ENCODE measurements at regions not wholly inside any gene's neighbourhood (a gene's known extent, or its start where the extent isn't known, plus 50 kb on each side); places are given as distances from the start of the nearest gene placed in this dataset.

DNA sequence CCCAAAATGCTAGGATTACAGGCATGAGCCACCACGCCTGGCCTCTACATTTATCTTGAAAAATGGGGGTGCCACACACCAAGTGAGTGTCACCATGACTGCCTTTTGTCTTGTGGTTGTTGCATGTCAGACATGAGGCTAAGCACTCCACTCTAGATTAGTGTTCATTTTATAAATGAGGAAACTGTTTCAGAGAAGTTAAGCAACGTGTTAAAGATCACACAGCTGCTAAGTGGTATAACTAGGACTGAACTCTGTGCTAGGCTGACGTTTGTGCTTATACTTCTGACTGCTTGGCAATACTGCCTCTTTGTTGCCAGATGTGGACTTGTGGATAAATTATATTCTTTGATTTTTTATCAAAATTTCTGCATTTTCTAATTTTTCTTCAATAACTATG is 50.8 kb upstream of the SMAD6 start (continued):
- TF ChIP-seq, protein P1, sequence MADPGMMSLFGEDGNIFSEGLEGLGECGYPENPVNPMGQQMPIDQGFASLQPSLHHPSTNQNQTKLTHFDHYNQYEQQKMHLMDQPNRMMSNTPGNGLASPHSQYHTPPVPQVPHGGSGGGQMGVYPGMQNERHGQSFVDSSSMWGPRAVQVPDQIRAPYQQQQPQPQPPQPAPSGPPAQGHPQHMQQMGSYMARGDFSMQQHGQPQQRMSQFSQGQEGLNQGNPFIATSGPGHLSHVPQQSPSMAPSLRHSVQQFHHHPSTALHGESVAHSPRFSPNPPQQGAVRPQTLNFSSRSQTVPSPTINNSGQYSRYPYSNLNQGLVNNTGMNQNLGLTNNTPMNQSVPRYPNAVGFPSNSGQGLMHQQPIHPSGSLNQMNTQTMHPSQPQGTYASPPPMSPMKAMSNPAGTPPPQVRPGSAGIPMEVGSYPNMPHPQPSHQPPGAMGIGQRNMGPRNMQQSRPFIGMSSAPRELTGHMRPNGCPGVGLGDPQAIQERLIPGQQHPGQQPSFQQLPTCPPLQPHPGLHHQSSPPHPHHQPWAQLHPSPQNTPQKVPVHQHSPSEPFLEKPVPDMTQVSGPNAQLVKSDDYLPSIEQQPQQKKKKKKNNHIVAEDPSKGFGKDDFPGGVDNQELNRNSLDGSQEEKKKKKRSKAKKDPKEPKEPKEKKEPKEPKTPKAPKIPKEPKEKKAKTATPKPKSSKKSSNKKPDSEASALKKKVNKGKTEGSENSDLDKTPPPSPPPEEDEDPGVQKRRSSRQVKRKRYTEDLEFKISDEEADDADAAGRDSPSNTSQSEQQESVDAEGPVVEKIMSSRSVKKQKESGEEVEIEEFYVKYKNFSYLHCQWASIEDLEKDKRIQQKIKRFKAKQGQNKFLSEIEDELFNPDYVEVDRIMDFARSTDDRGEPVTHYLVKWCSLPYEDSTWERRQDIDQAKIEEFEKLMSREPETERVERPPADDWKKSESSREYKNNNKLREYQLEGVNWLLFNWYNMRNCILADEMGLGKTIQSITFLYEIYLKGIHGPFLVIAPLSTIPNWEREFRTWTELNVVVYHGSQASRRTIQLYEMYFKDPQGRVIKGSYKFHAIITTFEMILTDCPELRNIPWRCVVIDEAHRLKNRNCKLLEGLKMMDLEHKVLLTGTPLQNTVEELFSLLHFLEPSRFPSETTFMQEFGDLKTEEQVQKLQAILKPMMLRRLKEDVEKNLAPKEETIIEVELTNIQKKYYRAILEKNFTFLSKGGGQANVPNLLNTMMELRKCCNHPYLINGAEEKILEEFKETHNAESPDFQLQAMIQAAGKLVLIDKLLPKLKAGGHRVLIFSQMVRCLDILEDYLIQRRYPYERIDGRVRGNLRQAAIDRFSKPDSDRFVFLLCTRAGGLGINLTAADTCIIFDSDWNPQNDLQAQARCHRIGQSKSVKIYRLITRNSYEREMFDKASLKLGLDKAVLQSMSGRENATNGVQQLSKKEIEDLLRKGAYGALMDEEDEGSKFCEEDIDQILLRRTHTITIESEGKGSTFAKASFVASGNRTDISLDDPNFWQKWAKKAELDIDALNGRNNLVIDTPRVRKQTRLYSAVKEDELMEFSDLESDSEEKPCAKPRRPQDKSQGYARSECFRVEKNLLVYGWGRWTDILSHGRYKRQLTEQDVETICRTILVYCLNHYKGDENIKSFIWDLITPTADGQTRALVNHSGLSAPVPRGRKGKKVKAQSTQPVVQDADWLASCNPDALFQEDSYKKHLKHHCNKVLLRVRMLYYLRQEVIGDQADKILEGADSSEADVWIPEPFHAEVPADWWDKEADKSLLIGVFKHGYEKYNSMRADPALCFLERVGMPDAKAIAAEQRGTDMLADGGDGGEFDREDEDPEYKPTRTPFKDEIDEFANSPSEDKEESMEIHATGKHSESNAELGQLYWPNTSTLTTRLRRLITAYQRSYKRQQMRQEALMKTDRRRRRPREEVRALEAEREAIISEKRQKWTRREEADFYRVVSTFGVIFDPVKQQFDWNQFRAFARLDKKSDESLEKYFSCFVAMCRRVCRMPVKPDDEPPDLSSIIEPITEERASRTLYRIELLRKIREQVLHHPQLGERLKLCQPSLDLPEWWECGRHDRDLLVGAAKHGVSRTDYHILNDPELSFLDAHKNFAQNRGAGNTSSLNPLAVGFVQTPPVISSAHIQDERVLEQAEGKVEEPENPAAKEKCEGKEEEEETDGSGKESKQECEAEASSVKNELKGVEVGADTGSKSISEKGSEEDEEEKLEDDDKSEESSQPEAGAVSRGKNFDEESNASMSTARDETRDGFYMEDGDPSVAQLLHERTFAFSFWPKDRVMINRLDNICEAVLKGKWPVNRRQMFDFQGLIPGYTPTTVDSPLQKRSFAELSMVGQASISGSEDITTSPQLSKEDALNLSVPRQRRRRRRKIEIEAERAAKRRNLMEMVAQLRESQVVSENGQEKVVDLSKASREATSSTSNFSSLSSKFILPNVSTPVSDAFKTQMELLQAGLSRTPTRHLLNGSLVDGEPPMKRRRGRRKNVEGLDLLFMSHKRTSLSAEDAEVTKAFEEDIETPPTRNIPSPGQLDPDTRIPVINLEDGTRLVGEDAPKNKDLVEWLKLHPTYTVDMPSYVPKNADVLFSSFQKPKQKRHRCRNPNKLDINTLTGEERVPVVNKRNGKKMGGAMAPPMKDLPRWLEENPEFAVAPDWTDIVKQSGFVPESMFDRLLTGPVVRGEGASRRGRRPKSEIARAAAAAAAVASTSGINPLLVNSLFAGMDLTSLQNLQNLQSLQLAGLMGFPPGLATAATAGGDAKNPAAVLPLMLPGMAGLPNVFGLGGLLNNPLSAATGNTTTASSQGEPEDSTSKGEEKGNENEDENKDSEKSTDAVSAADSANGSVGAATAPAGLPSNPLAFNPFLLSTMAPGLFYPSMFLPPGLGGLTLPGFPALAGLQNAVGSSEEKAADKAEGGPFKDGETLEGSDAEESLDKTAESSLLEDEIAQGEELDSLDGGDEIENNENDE (IDR thresholded peaks at IDR 0.05; ENCODE audit: insufficient replicate concordance, low read length), result no peak
- TF ChIP-seq GTF2F1 (IDR thresholded peaks at IDR 0.05; ENCODE audit: borderline replicate concordance, low read depth, low read length) (no peak), TAF7 (optimal IDR thresholded peaks at IDR 0.05; ENCODE audit: borderline replicate concordance, low read depth, low read length) (no peak), HDAC2 (IDR thresholded peaks at IDR 0.05; ENCODE audit: borderline replicate concordance in 1 of 2, low read depth in 2 of 2, low read length in 2 of 2) (no peak), KDM4A (IDR thresholded peaks at IDR 0.05; ENCODE audit: low read depth, low read length, severe bottlenecking) (no peak), RBBP5 (IDR thresholded peaks at IDR 0.05; ENCODE audit: borderline replicate concordance, low read depth, low read length) (no peak), CHD2 (IDR thresholded peaks at IDR 0.05; ENCODE audit: low read length) (no peak)
- TF ChIP-seq, protein P2, sequence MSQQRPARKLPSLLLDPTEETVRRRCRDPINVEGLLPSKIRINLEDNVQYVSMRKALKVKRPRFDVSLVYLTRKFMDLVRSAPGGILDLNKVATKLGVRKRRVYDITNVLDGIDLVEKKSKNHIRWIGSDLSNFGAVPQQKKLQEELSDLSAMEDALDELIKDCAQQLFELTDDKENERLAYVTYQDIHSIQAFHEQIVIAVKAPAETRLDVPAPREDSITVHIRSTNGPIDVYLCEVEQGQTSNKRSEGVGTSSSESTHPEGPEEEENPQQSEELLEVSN (IDR thresholded peaks at IDR 0.05), result no peak
- TF ChIP-seq, protein P3, sequence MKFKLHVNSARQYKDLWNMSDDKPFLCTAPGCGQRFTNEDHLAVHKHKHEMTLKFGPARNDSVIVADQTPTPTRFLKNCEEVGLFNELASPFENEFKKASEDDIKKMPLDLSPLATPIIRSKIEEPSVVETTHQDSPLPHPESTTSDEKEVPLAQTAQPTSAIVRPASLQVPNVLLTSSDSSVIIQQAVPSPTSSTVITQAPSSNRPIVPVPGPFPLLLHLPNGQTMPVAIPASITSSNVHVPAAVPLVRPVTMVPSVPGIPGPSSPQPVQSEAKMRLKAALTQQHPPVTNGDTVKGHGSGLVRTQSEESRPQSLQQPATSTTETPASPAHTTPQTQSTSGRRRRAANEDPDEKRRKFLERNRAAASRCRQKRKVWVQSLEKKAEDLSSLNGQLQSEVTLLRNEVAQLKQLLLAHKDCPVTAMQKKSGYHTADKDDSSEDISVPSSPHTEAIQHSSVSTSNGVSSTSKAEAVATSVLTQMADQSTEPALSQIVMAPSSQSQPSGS (IDR thresholded peaks at IDR 0.05; ENCODE audit: low read length), result no peak
